ENCODE measurements at regions not wholly inside any gene's neighbourhood (a gene's known extent, or its start where the extent isn't known, plus 50 kb on each side); places are given as distances from the start of the nearest gene placed in this dataset.

DNA sequence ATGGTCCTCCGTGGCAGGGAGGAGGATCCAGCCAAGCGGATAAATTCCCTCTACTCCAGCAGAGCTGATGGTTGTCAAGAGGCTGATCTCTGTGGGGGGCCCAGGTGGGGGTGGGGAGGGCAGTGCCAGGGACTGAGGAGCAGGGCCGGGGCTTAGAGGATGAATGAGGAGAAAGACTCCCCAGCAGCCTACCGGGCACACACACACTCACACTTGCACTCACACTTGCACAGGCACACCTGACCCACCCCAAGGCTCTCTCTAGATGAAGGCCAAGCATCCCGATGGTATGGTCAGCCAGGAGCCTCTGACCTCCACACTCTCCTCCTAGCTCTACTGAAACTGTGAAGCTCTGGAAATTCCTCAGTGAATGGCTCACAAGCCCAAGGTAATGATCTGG lies 131.3 kb upstream of the PRR20G start:
- TF ChIP-seq, protein P1, sequence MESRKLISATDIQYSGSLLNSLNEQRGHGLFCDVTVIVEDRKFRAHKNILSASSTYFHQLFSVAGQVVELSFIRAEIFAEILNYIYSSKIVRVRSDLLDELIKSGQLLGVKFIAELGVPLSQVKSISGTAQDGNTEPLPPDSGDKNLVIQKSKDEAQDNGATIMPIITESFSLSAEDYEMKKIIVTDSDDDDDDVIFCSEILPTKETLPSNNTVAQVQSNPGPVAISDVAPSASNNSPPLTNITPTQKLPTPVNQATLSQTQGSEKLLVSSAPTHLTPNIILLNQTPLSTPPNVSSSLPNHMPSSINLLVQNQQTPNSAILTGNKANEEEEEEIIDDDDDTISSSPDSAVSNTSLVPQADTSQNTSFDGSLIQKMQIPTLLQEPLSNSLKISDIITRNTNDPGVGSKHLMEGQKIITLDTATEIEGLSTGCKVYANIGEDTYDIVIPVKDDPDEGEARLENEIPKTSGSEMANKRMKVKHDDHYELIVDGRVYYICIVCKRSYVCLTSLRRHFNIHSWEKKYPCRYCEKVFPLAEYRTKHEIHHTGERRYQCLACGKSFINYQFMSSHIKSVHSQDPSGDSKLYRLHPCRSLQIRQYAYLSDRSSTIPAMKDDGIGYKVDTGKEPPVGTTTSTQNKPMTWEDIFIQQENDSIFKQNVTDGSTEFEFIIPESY (IDR thresholded peaks at IDR 0.05; ENCODE audit: extremely low read depth, insufficient replicate concordance, low read length) = no peak
- TF ChIP-seq EZH2phosphoT487 (IDR thresholded peaks at IDR 0.05; ENCODE audit: borderline replicate concordance) = no peak
- no peaks in the 10 kb centered on the region for H3K36me3 ChIP-seq (ENCODE audit: control insufficient read depth in 1 of 2, insufficient read depth in 2 of 2, low read length in 2 of 2)
- ATAC-seq = no peak
- no peaks in the 10 kb centered on the region for H3K79me2 ChIP-seq (ENCODE audit: insufficient read depth, low read length)
- H2AFZ ChIP-seq (ENCODE audit: low read depth, low read length, poor library complexity, severe bottlenecking) = no peak overlapping the region
- peaks cover 25% of the 10 kb centered on the region; the same call in 1 of the 2 replicates for H3K27me3 ChIP-seq (ENCODE audit: insufficient read depth, low read length)
- no peak for DNase-seq (ENCODE audit: low read depth, low spot score)
- no TSS peak for BruUV-seq (replicated peaks)
- H3K27ac ChIP-seq (ENCODE audit: low read depth, low read length) = no peak overlapping the region
- ChIA-PET CTCF (interaction anchor here (0.6 kb wide), 1 partner anchor 11 kb away, joined by 5 read pairs; no protein-coding TSS in a partner anchor), RAD21 (ENCODE audit: low non-redundant PET in 1 of 2, low total read pairs in 2 of 2, uncharacterized antibody in 2 of 2, unreplicated experiment in 2 of 2) (no interaction called here), POLR2A (no interaction called here)
- H3K4me3 ChIP-seq (replicated peaks in 1 of 2; ENCODE audit: low read depth in 1 of 2, low read length in 2 of 2) = no peak overlapping the region
- intact Hi-C loops (cut with micrococcal nuclease) = no loop called here
- H3K4me2 ChIP-seq (ENCODE audit: low read length) = no peak overlapping the region
- H3K4me1 ChIP-seq (ENCODE audit: control insufficient read depth in 1 of 2, insufficient read depth in 2 of 2, low read length in 2 of 2) = no peaks in the 10 kb centered on the region
- H3K9ac ChIP-seq (ENCODE audit: low read length) = no peak overlapping the region
- H3K9me2 ChIP-seq (ENCODE audit: insufficient read depth) = no peaks in the 10 kb centered on the region
- H3K9me3 ChIP-seq (ENCODE audit: control insufficient read depth in 1 of 2, insufficient read depth in 1 of 2, low read depth in 1 of 2, low read length in 2 of 2) = no peaks in the 10 kb centered on the region
- no peaks in the 10 kb centered on the region for H4K20me1 ChIP-seq (ENCODE audit: insufficient read depth)

DNA sequence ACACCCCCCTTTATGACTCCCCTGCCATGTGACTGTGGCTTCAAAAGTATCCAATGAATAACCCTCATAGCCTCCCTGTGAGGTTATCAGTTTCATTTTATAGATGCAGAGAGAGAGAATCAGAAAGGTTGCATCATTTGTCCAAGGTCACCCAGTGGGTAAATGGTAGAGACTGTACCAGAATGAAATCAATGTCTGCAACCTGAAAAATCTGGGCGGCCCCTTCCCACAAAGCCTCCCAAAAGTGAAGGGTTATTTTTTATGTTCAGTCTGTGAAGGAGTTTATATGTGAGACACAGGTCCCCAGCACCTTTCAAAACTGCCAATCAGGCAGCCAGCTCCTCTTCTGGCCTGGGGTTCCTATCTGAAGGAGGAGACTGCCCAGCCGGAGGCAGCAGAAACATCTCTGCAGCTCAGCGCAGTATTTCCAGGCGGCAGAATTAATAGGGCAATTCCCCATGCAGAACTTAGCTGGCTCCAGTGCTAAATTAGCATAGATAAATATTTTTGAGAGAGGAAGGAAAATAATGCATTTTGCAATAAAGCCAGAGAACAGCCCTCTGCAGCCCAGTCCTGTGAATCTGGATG lies 130.8 kb upstream of the PRR20G start:
- Histone ChIP-seq H3K79me2 (ENCODE audit: insufficient read depth, low read length) (no peaks in the 10 kb centered on the region), H3K4me2 (ENCODE audit: low read length) (no peak overlapping the region), H3K9ac (ENCODE audit: low read length) (no peak overlapping the region), H3K36me3 (ENCODE audit: control insufficient read depth in 1 of 2, insufficient read depth in 2 of 2, low read length in 2 of 2) (no peaks in the 10 kb centered on the region), H3K4me3 (replicated peaks in 1 of 2; ENCODE audit: low read depth in 1 of 2, low read length in 2 of 2) (no peak overlapping the region), H3K27me3 (ENCODE audit: insufficient read depth, low read length) (peaks cover 29% of the 10 kb centered on the region; the same call in 1 of the 2 replicates), H2AFZ (ENCODE audit: low read depth, low read length, poor library complexity, severe bottlenecking) (no peak overlapping the region), H4K20me1 (ENCODE audit: insufficient read depth) (no peaks in the 10 kb centered on the region), H3K9me2 (ENCODE audit: insufficient read depth) (no peaks in the 10 kb centered on the region), H3K27ac (ENCODE audit: low read depth, low read length) (no peak overlapping the region), H3K9me3 (ENCODE audit: control insufficient read depth in 1 of 2, insufficient read depth in 1 of 2, low read depth in 1 of 2, low read length in 2 of 2) (no peaks in the 10 kb centered on the region), H3K4me1 (ENCODE audit: control insufficient read depth in 1 of 2, insufficient read depth in 2 of 2, low read length in 2 of 2) (no peaks in the 10 kb centered on the region)
- CTCF ChIA-PET = interaction anchor here (0.6 kb wide), 1 partner anchor 12 kb away, joined by 5 read pairs; no protein-coding TSS in a partner anchor
- ATAC-seq (no peak), DNase-seq (ENCODE audit: low read depth, low spot score) (no peak)
- no TSS peak for BruUV-seq (replicated peaks)
- POLR2A ChIA-PET = no interaction called here
- intact Hi-C loops (cut with micrococcal nuclease) = no loop called here
- RAD21 ChIA-PET (ENCODE audit: low non-redundant PET in 1 of 2, low total read pairs in 2 of 2, uncharacterized antibody in 2 of 2, unreplicated experiment in 2 of 2) = no interaction called here
- TF ChIP-seq SP1 (IDR thresholded peaks at IDR 0.05; ENCODE audit: low read depth) = no peak
- TF ChIP-seq, protein P1 (IDR thresholded peaks at IDR 0.05; ENCODE audit: extremely low read depth, insufficient replicate concordance, low read length) = no peak
- TF ChIP-seq, protein P2, sequence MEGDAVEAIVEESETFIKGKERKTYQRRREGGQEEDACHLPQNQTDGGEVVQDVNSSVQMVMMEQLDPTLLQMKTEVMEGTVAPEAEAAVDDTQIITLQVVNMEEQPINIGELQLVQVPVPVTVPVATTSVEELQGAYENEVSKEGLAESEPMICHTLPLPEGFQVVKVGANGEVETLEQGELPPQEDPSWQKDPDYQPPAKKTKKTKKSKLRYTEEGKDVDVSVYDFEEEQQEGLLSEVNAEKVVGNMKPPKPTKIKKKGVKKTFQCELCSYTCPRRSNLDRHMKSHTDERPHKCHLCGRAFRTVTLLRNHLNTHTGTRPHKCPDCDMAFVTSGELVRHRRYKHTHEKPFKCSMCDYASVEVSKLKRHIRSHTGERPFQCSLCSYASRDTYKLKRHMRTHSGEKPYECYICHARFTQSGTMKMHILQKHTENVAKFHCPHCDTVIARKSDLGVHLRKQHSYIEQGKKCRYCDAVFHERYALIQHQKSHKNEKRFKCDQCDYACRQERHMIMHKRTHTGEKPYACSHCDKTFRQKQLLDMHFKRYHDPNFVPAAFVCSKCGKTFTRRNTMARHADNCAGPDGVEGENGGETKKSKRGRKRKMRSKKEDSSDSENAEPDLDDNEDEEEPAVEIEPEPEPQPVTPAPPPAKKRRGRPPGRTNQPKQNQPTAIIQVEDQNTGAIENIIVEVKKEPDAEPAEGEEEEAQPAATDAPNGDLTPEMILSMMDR (IDR thresholded peaks at IDR 0.05 in 2 of 3, conservative IDR thresholded peaks at IDR 0.05 in 1 of 3; ENCODE audit: borderline replicate concordance in 1 of 3, insufficient read depth in 1 of 3, low read depth in 2 of 3, low read length in 2 of 3) = no peak
- no peak for TF ChIP-seq MAX (IDR thresholded peaks at IDR 0.05)
- no peak for TF ChIP-seq ZFX (IDR thresholded peaks at IDR 0.05)
- no peak for TF ChIP-seq EZH2 (IDR thresholded peaks at IDR 0.05)
- TF ChIP-seq ELF1 (IDR thresholded peaks at IDR 0.05; ENCODE audit: borderline replicate concordance, low read depth) = no peak
- TF ChIP-seq POLR2AphosphoS5 (IDR thresholded peaks at IDR 0.05; ENCODE audit: low read depth, low read length) = no peak
- no peak for TF ChIP-seq EGR1 (IDR thresholded peaks at IDR 0.05; ENCODE audit: low read depth)
- no peak for TF ChIP-seq CEBPB (IDR thresholded peaks at IDR 0.05; ENCODE audit: low read depth)
- TF ChIP-seq EZH2phosphoT487 (IDR thresholded peaks at IDR 0.05; ENCODE audit: borderline replicate concordance) = no peak
- TF ChIP-seq ZNF274 (IDR thresholded peaks at IDR 0.05; ENCODE audit: low read depth, low read length) = no peak

All from HCT116 (cell line).